ENCODE measurements at regions not wholly inside any gene's neighbourhood (a gene's known extent, or its start where the extent isn't known, plus 50 kb on each side); places are given as distances from the start of the nearest gene placed in this dataset.
A peak's percentile ranks its signal among the peaks of the same experiment; 100 is the strongest.

GRCh38 chrX:10288373-10288975, 131.7 kb downstream of the CLCN4 start:
- DNase-seq (ENCODE audit: low spot score), result no peak

DNA sequence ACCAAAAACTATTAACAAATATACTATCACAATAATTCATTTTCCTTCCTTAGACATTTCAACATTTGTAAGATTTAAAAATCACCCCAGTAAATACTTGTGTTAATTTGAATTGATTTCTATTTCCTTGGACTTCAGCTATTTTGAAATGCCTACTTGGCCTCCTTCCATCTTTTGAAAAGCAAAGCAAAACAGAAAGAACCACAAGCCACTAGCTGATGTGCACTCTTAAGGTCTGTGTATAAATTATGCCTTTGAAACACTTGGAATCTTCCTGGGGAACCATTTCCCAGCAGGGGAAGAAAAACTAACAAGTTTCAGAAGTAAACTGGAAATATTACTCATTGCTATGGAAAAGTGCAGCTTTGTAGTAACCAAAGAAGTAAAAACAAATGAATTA, 139.8 kb downstream of the CLCN4 start:
- DNase-seq (ENCODE audit: low spot score), result no peak

GRCh38 chrX:10310511-10310910, 153.7 kb downstream of the CLCN4 start:
- no peak for DNase-seq (ENCODE audit: low spot score)

- DNase-seq (ENCODE audit: low spot score), result no peak
These were observed 157.8 kb downstream of the CLCN4 start for GRCh38 chrX:10314530-10315104.

DNA sequence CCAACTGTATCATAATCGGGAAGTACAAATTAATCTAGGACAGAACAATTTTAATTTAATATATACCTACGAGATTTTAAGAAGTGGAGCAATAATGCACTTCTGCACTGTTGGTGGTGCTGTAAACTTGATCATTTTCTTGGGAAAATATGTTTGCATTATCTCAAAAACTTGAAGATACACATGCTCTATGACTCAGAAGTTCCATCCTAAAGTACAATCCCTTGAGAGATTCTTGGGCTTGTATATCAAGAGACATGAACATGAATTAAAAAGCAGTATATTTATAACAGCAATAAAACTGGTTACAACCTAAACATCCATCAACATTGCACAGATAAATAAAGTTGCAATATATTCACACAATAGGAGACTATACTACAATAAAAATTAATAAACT, 168.8 kb downstream of the CLCN4 start:
- DNase-seq (ENCODE audit: low spot score), result no peak

DNA sequence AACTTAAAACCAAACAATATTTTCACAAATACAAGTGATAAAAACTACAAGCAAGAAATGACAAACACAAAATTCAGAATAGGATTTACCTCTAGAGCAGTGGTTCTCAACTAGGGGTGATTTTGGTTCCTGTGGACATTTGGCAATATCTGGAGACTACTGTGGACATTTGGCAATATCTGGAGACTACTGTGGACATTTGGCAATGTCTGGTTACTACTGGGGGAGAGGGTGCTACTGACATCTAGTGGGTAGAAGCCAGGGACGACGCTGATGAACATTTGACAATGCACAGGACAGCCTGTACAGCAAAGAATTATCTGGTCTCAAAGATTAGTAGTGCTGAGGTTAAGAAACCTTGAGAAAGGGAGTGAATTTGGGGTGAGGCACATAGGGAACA, 169.8 kb downstream of the CLCN4 start:
- DNase-seq (ENCODE audit: low spot score), result peak; percentile 31

DNA sequence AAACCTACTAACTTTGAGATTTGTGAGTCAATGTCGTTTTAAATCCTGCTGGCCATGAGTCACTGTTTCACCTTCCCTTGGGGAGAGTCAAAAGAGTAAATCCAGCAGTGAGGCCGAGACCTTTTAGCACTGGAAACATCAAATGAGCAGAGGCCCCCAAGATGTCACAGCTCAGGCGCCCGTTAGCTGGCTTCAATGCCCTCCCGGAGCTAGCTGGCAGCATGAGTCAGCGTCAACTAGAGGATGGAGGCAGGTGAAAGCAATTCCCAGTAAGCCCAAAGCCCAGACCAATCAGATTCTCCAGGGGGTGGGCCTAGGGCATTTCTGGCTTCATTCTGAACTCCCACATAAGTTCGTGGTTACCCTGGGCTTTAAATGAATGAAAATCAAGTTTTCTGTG, 170.9 kb downstream of the CLCN4 start:
- DNase-seq (ENCODE audit: low spot score), result no peak

DNA sequence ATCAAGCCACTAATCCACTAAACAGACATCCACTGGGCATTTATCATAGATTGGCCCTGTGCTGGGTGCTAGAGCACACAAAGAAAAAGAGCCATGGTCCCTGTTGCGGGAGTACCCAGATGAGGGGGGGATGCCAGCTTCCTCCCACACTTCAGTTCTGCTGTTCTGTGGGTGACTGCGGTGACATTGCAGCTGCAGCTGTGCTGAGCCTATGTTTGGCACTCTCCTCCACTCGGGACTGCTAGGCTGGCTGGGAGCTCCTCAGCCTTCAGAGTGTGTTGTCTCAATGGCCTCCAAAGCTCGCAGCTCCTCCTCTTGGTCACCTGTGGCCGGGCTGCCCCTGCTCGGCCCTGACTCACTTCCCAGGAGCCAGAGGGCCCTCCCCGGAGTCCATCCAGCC, 173.2 kb downstream of the CLCN4 start:
- DNase-seq (ENCODE audit: low spot score), result no peak

- no peak for DNase-seq (ENCODE audit: low spot score)
These were observed 184.5 kb downstream of the CLCN4 start for GRCh38 chrX:10341309-10341708.

GRCh38 chrX:10350221-10350620, 193.4 kb downstream of the CLCN4 start:
- DNase-seq (ENCODE audit: low spot score), result no peak

- DNase-seq (ENCODE audit: low spot score), result no peak
These were observed 194.2 kb downstream of the CLCN4 start for GRCh38 chrX:10350981-10351380.

GRCh38 chrX:10352536-10352935, 195.8 kb downstream of the CLCN4 start:
- DNase-seq (ENCODE audit: low spot score), result no peak

DNA sequence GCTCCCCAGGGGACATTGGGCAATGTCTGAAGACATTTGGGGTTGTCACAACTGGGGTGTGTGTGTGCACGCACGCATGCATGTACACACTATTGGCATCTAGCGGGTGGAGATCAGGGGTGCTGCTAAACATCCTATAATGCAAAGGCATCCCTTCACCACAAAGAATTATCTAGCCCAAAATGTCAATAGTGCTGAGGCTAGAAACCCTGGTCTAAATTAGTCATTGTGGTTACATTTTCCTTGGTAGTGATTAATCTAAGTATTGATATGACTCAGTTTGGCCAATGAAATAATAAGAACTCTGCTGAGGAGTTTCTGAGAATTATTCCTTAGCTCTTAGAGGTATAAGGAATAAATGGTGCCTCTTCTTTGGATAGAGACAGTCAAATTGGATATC, 200.2 kb downstream of the CLCN4 start:
- no peak for DNase-seq (ENCODE audit: low spot score)

- no peak for DNase-seq (ENCODE audit: low spot score)
These were observed 202.2 kb downstream of the CLCN4 start for GRCh38 chrX:10358958-10359357.

- DNase-seq (ENCODE audit: low spot score), result peak; percentile 22
These were observed 203.3 kb downstream of the CLCN4 start for GRCh38 chrX:10360116-10360515.

DNA sequence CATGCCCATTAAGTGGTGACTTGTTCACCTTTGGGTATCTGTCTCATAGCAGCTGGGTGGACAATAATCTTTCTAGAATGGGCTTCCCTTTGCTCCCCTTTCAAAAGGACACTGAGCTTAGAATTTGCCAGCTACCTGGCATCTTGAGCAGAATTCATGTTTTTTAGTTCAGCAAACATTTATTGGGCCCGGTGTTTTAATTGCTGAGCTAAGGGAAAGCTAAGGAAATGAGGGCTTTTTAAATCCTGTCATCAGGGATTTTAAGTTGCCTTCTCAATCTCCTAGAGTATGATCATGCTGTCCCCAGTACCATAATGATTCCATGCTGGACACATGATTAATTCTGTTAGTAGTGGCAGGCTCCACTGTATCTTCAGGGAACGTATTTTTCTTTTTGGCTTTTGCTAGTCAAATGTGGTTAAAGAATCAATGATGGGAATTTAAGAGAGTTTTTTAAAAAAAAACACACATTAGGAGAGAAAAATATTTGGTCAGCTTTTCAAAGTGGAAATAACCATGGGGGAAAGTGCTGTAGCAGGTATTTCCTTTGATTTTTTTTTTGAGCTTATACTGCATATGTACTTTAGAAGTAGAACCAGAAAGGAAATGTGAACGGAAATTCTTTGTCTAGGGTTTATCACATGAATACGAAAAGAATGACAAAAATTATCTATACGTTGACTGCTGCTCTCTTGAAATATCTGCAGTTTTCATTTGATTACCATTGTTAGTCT, 208.9 kb downstream of the CLCN4 start:
- no peak for DNase-seq (ENCODE audit: low spot score)

DNA sequence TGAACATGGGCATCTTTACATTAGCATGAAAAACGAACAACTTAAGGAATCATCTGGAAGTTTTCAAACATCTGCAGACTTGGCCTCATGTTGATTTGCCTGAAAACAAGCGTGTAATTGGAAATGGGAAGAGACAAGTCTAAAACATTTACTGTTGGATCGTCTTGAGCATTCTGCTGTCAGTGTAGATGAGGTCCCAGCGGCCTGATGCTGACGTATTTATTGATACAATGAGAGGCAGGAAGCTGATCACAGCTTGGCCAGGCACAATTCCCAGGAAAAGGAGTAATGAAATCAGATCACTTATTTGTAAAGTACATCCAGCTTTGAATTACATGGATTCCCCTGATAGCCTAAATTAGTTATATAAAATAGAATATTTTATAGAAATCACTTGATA, 210.6 kb downstream of the CLCN4 start:
- DNase-seq (ENCODE audit: low spot score), result no peak

DNA sequence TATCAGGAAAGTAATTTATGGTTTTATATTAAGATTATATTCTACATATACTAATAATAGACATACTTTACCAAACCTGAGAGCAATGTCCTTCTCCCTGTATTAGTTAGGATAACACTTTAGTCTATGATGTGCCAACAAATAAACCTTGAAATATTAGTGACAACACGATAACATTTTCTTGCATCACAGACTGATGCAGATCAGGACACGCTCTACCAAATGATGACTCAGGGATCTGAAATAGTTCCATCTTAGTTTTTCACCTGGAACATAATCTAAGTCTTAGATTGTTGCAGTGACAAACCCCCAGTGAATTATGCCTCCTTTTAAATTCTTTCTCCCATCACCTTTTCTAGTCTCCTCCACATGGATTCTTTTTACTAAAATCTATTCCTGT, 214.2 kb downstream of the CLCN4 start:
- no peak for DNase-seq (ENCODE audit: low spot score)

GRCh38 chrX:10377427-10377826, 220.7 kb downstream of the CLCN4 start:
- no peak for DNase-seq (ENCODE audit: low spot score)

DNA sequence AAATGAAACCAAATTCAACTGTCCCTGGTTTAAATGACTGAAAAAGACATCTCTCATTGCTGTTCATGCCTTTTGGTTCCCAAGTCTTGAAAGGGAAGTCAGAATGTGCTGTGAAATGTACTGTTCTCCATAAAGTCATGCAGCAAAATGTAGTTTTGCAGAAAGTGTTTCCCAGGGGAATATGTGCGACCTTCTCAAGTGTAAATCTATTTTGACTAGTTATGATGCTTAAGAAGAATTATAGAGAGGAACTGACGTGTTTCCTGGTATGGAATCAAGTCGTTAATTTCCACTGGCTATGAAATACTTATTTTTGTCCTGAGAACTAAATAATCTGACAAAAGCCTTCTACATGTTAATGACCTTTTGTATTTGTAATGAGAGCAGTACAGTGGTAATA, 223.1 kb downstream of the CLCN4 start:
- no peak for DNase-seq (ENCODE audit: low spot score)

GRCh38 chrX:10380300-10380699, 223.5 kb downstream of the CLCN4 start:
- no peak for DNase-seq (ENCODE audit: low spot score)

- no peak for DNase-seq (ENCODE audit: low spot score)
These were observed 224.4 kb downstream of the CLCN4 start for GRCh38 chrX:10381193-10381592.

- no peak for DNase-seq (ENCODE audit: low spot score)
These were observed 230.2 kb downstream of the CLCN4 start for GRCh38 chrX:10387011-10387410.

- no peak for DNase-seq (ENCODE audit: low spot score)
These were observed 230.2 kb downstream of the MID1 start for GRCh38 chrX:10390187-10390586.

Measured in Ammon's horn (tissue), 1 donor.